Endodermal cell (in vitro differentiated cells): ENCODE measurements at regions not wholly inside any gene's neighbourhood (a gene's known extent, or its start where the extent isn't known, plus 50 kb on each side); places are given as distances from the start of the nearest gene placed in this dataset.

Experiments used
- DNase-seq: peaks from one replicate; pipeline ENCODE4 v3.0.0-alpha.2; 2017
- H3K27ac ChIP-seq: 2 replicates; pipeline ENCODE4 v1.5.1; 2013; ENCODE audit warnings: mild to moderate bottlenecking, low read depth, low read length, moderate library complexity
- H3K27me3 ChIP-seq: 2 replicates; pipeline ENCODE4 v1.6.1; 2013; ENCODE audit warnings: mild to moderate bottlenecking, low read length, moderate library complexity; ENCODE audit not compliant: insufficient read depth, control insufficient read depth, poor library complexity, severe bottlenecking
- H3K36me3 ChIP-seq: 2 replicates; pipeline ENCODE4 v1.7.0; 2013; ENCODE audit warnings: mild to moderate bottlenecking, low read length, moderate library complexity; ENCODE audit not compliant: control insufficient read depth, insufficient read depth
- H3K4me1 ChIP-seq: one replicate; pipeline ENCODE4 v1.7.0; 2013; ENCODE audit warnings: low read length; ENCODE audit not compliant: control insufficient read depth, insufficient read depth
- H3K4me3 ChIP-seq: 2 replicates; pipeline ENCODE4 v1.5.1; 2013; ENCODE audit warnings: mild to moderate bottlenecking, low read length, moderate library complexity
- H3K9ac ChIP-seq: 2 replicates; pipeline ENCODE4 v1.6.1; 2013; ENCODE audit warnings: mild to moderate bottlenecking, low read length, moderate library complexity; ENCODE audit not compliant: poor library complexity, severe bottlenecking; ENCODE audit errors: extremely low read depth
- H3K9me3 ChIP-seq: 2 replicates; pipeline ENCODE4 v1.6.1; 2013; ENCODE audit warnings: mild to moderate bottlenecking, low read length, moderate library complexity; ENCODE audit not compliant: control insufficient read depth
- H3K27ac Mint-ChIP-seq: 2 replicates; pipeline ENCODE4 v1.8.0; 2020; ENCODE audit warnings: mixed read lengths
- H3K27me3 Mint-ChIP-seq: 2 replicates; pipeline ENCODE4 v1.8.0; 2021; ENCODE audit warnings: mild to moderate bottlenecking, mixed read lengths; ENCODE audit not compliant: insufficient read depth
- H3K36me3 Mint-ChIP-seq: 2 replicates; pipeline ENCODE4 v1.8.0; 2020; ENCODE audit warnings: low read depth, mixed read lengths
- H3K4me1 Mint-ChIP-seq: 2 replicates; pipeline ENCODE4 v1.8.0; 2020; ENCODE audit warnings: mixed read lengths
- H3K4me3 Mint-ChIP-seq: 2 replicates; pipeline ENCODE4 v1.8.0; 2020; ENCODE audit warnings: mild to moderate bottlenecking, moderate library complexity, mixed read lengths
- H3K9me3 Mint-ChIP-seq: 2 replicates; pipeline ENCODE4 v1.8.0; 2020; ENCODE audit warnings: mild to moderate bottlenecking, mixed read lengths
- WGBS, 2 experiments: methylation state at CpG; one replicate each; pipeline versions ENCODE4 v1.1.5 to v1.1.7; 2013; ENCODE audit warnings: missing lambda C conversion rate in 2 of 2, mixed read lengths in 1 of 2; ENCODE audit not compliant: insufficient coverage in 1 of 2, insufficient read length in 1 of 2; 5-methylcytosine and 5-hydroxymethylcytosine counted together
- TF ChIP-seq, protein P1 (sequence below): fragments of 200-600 bp; sonication (generic); conservative IDR thresholded peaks from 2 replicates; pipeline ENCODE4 v1.5.0; 2021; ENCODE audit warnings: antibody characterized with exemption, mild to moderate bottlenecking

- Mint-ChIP-seq H3K27ac (no peak overlapping the region), H3K4me3 (no peak overlapping the region), H3K27me3 (no peaks in the 10 kb centered on the region), H3K36me3 (no peaks in the 10 kb centered on the region), H3K9me3 (no peaks in the 10 kb centered on the region), H3K4me1 (no peaks in the 10 kb centered on the region)
- TF ChIP-seq, protein P1, sequence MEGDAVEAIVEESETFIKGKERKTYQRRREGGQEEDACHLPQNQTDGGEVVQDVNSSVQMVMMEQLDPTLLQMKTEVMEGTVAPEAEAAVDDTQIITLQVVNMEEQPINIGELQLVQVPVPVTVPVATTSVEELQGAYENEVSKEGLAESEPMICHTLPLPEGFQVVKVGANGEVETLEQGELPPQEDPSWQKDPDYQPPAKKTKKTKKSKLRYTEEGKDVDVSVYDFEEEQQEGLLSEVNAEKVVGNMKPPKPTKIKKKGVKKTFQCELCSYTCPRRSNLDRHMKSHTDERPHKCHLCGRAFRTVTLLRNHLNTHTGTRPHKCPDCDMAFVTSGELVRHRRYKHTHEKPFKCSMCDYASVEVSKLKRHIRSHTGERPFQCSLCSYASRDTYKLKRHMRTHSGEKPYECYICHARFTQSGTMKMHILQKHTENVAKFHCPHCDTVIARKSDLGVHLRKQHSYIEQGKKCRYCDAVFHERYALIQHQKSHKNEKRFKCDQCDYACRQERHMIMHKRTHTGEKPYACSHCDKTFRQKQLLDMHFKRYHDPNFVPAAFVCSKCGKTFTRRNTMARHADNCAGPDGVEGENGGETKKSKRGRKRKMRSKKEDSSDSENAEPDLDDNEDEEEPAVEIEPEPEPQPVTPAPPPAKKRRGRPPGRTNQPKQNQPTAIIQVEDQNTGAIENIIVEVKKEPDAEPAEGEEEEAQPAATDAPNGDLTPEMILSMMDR = no peak
- no peak for DNase-seq
- WGBS, 2 experiments = 90% methylated on average over 3 of the region's 3 CpGs
- no peaks in the 10 kb centered on the region for H3K9me3 ChIP-seq
- no peaks in the 10 kb centered on the region for H3K36me3 ChIP-seq
- H3K4me1 ChIP-seq = no peaks in the 10 kb centered on the region
- H3K9ac ChIP-seq = no peak overlapping the region
- no peak overlapping the region for H3K4me3 ChIP-seq
- H3K27me3 ChIP-seq = no peaks in the 10 kb centered on the region
- no peak overlapping the region for H3K27ac ChIP-seq
Measured at GRCh38 chr2:195162194-195162593, 494.8 kb upstream of the SLC39A10 start.

DNA sequence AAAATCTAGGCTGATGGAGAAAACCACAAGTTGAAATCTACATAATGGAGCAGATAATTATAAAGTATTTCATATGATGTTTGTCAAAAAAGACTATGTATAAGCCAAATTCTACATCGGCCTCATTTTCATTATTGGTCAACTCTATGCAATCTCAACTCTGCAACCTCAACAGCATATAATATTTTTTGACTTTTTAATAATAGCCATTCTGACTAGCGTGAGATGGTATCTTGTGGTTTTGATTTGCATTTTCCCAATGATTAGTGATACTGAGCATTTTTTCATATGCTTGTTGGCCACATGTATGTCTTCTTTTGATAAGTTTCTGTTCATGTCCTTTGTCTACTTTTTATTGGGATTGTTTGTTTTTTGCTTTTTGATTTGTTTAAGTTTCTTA lies 496.1 kb upstream of the SLC39A10 start:
- 100% methylated on average over 1 to 2 of the region's 2 CpGs for WGBS, 2 experiments
- Histone ChIP-seq H3K4me3 (no peak overlapping the region), H3K36me3 (no peaks in the 10 kb centered on the region), H3K27me3 (no peaks in the 10 kb centered on the region), H3K27ac (no peak overlapping the region), H3K9me3 (no peaks in the 10 kb centered on the region), H3K9ac (no peak overlapping the region), H3K4me1 (no peaks in the 10 kb centered on the region)
- Mint-ChIP-seq H3K27ac (no peak overlapping the region), H3K9me3 (no peaks in the 10 kb centered on the region), H3K4me1 (no peaks in the 10 kb centered on the region), H3K36me3 (no peaks in the 10 kb centered on the region), H3K4me3 (no peak overlapping the region), H3K27me3 (no peaks in the 10 kb centered on the region)
- DNase-seq = no peak
- TF ChIP-seq, protein P1 = no peak

DNA sequence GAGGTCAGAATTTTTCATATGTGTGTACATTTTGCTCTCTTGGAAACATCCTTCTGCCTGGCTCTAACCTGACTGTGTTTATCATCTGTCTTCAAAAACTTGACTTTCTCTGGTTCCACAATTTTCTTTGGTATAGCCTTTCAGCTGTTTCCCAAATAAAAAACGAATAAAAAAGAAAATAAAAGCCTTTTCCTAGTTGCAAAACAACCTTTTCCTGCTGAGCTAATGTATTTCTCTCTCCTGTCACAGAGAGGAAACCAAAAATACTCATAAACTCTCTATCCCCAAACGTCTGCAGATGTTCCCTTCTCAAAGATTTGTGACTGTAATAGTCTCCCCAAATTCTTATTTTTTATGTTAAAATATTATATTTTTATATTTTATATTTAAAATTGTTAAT lies 505.3 kb upstream of the SLC39A10 start:
- Mint-ChIP-seq H3K27ac (no peak overlapping the region), H3K27me3 (no peaks in the 10 kb centered on the region)

More for the DNA sequence above, 505.3 kb upstream of the SLC39A10 start:
- no peaks in the 10 kb centered on the region for H3K36me3 Mint-ChIP-seq
- DNase-seq = no peak
- WGBS, 2 experiments = 29 to 59% methylated on average over 1 to 2 of the region's 2 CpGs
- no peaks in the 10 kb centered on the region for H3K4me1 ChIP-seq
- H3K27ac ChIP-seq = no peak overlapping the region
- TF ChIP-seq, protein P1 = no peak
- no peak overlapping the region for H3K4me3 ChIP-seq
- no peaks in the 10 kb centered on the region for H3K36me3 ChIP-seq
- no peaks in the 10 kb centered on the region for H3K27me3 ChIP-seq
- no peak overlapping the region for H3K4me3 Mint-ChIP-seq
- no peak overlapping the region for H3K9ac ChIP-seq
- no peaks in the 10 kb centered on the region for H3K9me3 ChIP-seq
- no peaks in the 10 kb centered on the region for H3K4me1 Mint-ChIP-seq
- no peaks in the 10 kb centered on the region for H3K9me3 Mint-ChIP-seq
